DOHH2 (cell line): ENCODE measurements at regions not wholly inside any gene's neighbourhood (a gene's known extent, or its start where the extent isn't known, plus 50 kb on each side); places are given as distances from the start of the nearest gene placed in this dataset.

Experiments used
- H3F3A ChIP-seq: fragments of 200-600 bp; sonication (generic), shearing (Covaris generic); 2 replicates; pipeline ENCODE4 v1.6.0; 2016; ENCODE audit warnings: antibody characterized with exemption, mild to moderate bottlenecking; ENCODE audit not compliant: control insufficient read depth, insufficient read depth
- H3K27ac ChIP-seq: fragments of 200-600 bp; sonication (generic); 2 replicates; pipeline ENCODE4 v1.5.1; 2014; ENCODE audit warnings: low read depth, mild to moderate bottlenecking, low read length, moderate library complexity
- H3K27me3 ChIP-seq: fragments of 200-600 bp; sonication (generic); 2 replicates; pipeline ENCODE4 v1.6.1; 2014; ENCODE audit warnings: mild to moderate bottlenecking, low read length, mixed read lengths; ENCODE audit not compliant: control insufficient read depth
- H3K36me3 ChIP-seq: fragments of 200-600 bp; sonication (generic); 2 replicates; pipeline ENCODE4 v1.6.1; 2014; ENCODE audit warnings: mild to moderate bottlenecking, low read length, moderate library complexity, mixed read lengths; ENCODE audit not compliant: control insufficient read depth
- H3K4me1 ChIP-seq: fragments of 200-600 bp; sonication (generic); 2 replicates; pipeline ENCODE4 v1.6.1; 2014; ENCODE audit warnings: mild to moderate bottlenecking, low read length, mixed read lengths; ENCODE audit not compliant: control insufficient read depth
- H3K4me2 ChIP-seq: fragments of 200-600 bp; sonication (generic); 2 replicates; pipeline ENCODE4 v1.6.0; 2014; ENCODE audit warnings: mild to moderate bottlenecking, low read length, moderate library complexity
- H3K4me3 ChIP-seq: fragments of 200-600 bp; sonication (generic); 2 replicates; pipeline ENCODE4 v1.5.1; 2014; ENCODE audit warnings: mild to moderate bottlenecking, low read length, mixed read lengths
- H3K79me2 ChIP-seq: fragments of 200-600 bp; sonication (generic); 2 replicates; pipeline ENCODE4 v1.6.1; 2014; ENCODE audit warnings: mild to moderate bottlenecking, low read length, mixed read lengths; ENCODE audit not compliant: control insufficient read depth
- H3K9me2 ChIP-seq: fragments of 200-600 bp; sonication (generic); replicated peaks from 2 replicates; pipeline ENCODE4 v1.6.1; 2014; ENCODE audit warnings: mild to moderate bottlenecking, low read length, mixed read lengths; ENCODE audit not compliant: control insufficient read depth
- H3K9me3 ChIP-seq: fragments of 200-600 bp; sonication (generic); 2 replicates; pipeline ENCODE4 v1.6.1; 2014; ENCODE audit warnings: antibody characterized with exemption, low read length, mixed read lengths; ENCODE audit not compliant: control insufficient read depth, insufficient read depth
- H4K20me1 ChIP-seq: fragments of 200-600 bp; sonication (generic); 2 replicates; pipeline ENCODE4 v1.6.0; 2014; ENCODE audit warnings: low read depth, mild to moderate bottlenecking, antibody characterized with exemption, low read length, moderate library complexity; ENCODE audit not compliant: control insufficient read depth, insufficient read depth
- EZH2phosphoT487 ChIP-seq: fragments of 200-600 bp; sonication (generic); IDR thresholded peaks from 2 replicates; pipeline ENCODE4 v1.6.1; 2017; ENCODE audit warnings: borderline replicate concordance, mild to moderate bottlenecking, antibody characterized with exemption, low read length, moderate library complexity, mixed read lengths
- TF ChIP-seq, protein P1 (sequence below): fragments of 200-600 bp; sonication (generic); IDR thresholded peaks from one replicate; pipeline ENCODE4 v1.5.1; 2014; ENCODE audit warnings: antibody characterized with exemption, mild to moderate bottlenecking, low read depth, low read length; ENCODE audit not compliant: poor library complexity, severe bottlenecking

DNA sequence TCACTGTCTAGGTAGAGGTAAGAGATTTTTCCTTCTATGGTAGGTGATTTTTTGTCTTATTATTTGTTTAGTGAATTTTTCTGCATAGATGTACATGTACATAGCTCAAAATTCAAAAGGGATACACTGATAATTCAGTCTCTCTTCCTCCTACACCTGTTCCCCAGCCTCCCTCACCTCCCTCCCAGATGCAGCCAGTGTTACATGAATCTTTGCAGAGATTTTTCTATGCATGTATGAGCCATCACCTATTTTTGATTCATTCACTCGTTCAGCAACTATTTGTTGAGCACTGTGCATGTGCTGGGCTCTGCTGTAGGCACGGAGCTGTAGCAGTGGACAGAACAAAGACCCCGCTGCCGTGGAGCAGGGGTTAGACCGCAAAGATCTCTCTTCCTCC lies 218.9 kb downstream of the AACS start:
- no peaks in the 10 kb centered on the region for H3K36me3 ChIP-seq

GRCh38 chr12:125284945-125285685 lies 219.9 kb downstream of the AACS start:
- Histone ChIP-seq H3K79me2 (no peaks in the 10 kb centered on the region), H3K9me3 (0 out of 2 replicates have a peak, but pooled peaks cover 3% of the 10 kb centered on the region), H4K20me1 (no peaks in the 10 kb centered on the region), H3K4me3 (no peak overlapping the region), H3K27me3 (peaks cover 3% of the 10 kb centered on the region; the same call in 1 of the 2 replicates), H3K4me2 (no peak overlapping the region), H3K4me1 (no peaks in the 10 kb centered on the region), H3F3A (no peaks in the 10 kb centered on the region), H3K27ac (no peak overlapping the region), H3K9me2 (no peaks in the 10 kb centered on the region), H3K36me3 (no peaks in the 10 kb centered on the region)
- TF ChIP-seq, protein P1, sequence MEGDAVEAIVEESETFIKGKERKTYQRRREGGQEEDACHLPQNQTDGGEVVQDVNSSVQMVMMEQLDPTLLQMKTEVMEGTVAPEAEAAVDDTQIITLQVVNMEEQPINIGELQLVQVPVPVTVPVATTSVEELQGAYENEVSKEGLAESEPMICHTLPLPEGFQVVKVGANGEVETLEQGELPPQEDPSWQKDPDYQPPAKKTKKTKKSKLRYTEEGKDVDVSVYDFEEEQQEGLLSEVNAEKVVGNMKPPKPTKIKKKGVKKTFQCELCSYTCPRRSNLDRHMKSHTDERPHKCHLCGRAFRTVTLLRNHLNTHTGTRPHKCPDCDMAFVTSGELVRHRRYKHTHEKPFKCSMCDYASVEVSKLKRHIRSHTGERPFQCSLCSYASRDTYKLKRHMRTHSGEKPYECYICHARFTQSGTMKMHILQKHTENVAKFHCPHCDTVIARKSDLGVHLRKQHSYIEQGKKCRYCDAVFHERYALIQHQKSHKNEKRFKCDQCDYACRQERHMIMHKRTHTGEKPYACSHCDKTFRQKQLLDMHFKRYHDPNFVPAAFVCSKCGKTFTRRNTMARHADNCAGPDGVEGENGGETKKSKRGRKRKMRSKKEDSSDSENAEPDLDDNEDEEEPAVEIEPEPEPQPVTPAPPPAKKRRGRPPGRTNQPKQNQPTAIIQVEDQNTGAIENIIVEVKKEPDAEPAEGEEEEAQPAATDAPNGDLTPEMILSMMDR: no peak
- no peak for TF ChIP-seq EZH2phosphoT487

More for the DNA sequence above, 218.9 kb downstream of the AACS start:
- no peaks in the 10 kb centered on the region for H4K20me1 ChIP-seq
- H3K9me2 ChIP-seq: no peaks in the 10 kb centered on the region
- H3K4me1 ChIP-seq: no peaks in the 10 kb centered on the region
- H3K4me3 ChIP-seq: no peak overlapping the region
- 0 out of 2 replicates have a peak, but pooled peaks cover 3% of the 10 kb centered on the region for H3K9me3 ChIP-seq
- TF ChIP-seq, protein P1: no peak
- no peak for TF ChIP-seq EZH2phosphoT487
- H3K27me3 ChIP-seq: peaks cover 3% of the 10 kb centered on the region; the same call in 1 of the 2 replicates
- H3K27ac ChIP-seq: no peak overlapping the region
- no peaks in the 10 kb centered on the region for H3F3A ChIP-seq
- no peaks in the 10 kb centered on the region for H3K79me2 ChIP-seq
- H3K4me2 ChIP-seq: no peak overlapping the region

- H3K36me3 ChIP-seq: no peaks in the 10 kb centered on the region
- 0 out of 2 replicates have a peak, but pooled peaks cover 3% of the 10 kb centered on the region for H3K9me3 ChIP-seq
- H3K79me2 ChIP-seq: no peaks in the 10 kb centered on the region
- no peak overlapping the region for H3K4me3 ChIP-seq
- peaks cover 7% of the 10 kb centered on the region for H3K27me3 ChIP-seq
- H3F3A ChIP-seq: no peaks in the 10 kb centered on the region
- no peaks in the 10 kb centered on the region for H4K20me1 ChIP-seq
- no peak overlapping the region for H3K27ac ChIP-seq
- no peaks in the 10 kb centered on the region for H3K9me2 ChIP-seq
- no peaks in the 10 kb centered on the region for H3K4me1 ChIP-seq
- TF ChIP-seq, protein P1: no peak
- TF ChIP-seq EZH2phosphoT487: no peak
- no peak overlapping the region for H3K4me2 ChIP-seq
Measured at GRCh38 chr12:125286005-125286727, 220.9 kb downstream of the AACS start.
